HK-2 (cell line): ENCODE measurements at regions not wholly inside any gene's neighbourhood (a gene's known extent, or its start where the extent isn't known, plus 50 kb on each side); places are given as distances from the start of the nearest gene placed in this dataset.
"Not testable (repeated sequence)": the region's sequence is repeated elsewhere in the genome, so short reads cannot be mapped to it uniquely, and the experiment has no call there.

Experiments used
- DNase-seq: peaks from one replicate; pipeline ENCODE4 v3.0.0-alpha.2; 2018; ENCODE audit not compliant: unreplicated experiment

GRCh38 chr10:65778753-65779152 lies 1147.1 kb upstream of the LRRTM3 start:
- no peak for DNase-seq

DNA sequence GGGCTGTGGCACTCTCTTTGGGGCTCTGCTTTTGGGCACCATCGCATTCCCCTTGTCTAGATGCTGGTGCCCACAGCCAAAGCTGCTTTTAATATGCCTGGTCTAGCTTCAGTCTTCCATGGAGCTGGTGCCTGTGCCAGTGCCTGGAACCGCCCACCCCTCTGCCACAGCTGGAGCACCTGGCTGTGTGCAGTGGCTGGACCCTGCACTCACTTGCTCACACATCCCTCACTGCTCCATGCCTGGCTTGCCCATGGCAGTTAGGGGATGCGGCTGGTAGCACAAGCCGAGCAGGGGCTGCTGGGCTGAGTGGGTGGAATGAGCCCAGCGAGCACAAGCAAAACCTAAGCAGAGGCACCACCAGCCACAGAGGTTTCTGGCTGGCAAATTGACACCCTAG lies 1145.9 kb upstream of the LRRTM3 start:
- no peak for DNase-seq

DNA sequence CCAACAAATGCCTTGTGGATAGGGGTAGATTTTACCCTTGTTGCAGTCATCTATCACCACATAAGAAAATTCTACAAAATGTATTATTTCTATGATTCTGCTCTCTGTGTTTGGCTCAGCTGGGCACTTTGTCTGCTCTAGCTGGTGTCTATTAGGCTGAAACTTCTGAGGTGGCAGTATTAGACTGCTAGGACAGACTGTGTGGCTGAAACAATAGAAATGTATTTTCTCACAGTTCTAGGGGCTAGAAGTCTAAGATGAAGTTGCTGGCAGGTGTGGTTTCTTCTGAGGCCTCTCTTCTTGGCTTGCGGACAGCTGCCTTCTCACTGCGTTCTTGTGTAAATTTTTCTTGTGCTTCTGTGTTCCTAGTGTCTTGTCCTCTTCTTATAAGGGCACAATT lies 1139.6 kb upstream of the LRRTM3 start:
- no peak for DNase-seq

- no peak for DNase-seq
Measured at GRCh38 chr10:65787571-65787970, 1138.3 kb upstream of the LRRTM3 start.

DNA sequence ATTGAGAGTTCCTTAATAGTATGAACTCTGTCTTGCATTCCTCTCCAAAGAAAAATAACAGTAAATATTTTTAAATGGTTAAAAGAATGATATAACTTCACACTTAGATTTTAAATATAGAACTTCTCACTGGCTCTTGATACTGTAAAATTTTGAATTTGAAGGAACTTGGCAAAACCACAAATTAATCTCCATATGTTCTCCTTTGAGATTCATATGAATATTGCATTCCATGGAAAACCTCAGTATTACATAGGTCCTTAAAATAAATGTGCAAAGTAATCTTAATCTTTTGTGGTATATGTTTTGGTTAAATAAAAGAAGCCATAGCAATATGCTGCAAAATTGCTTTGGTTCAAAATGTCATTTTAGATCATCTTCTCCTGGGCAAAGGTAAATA lies 1137.6 kb upstream of the LRRTM3 start:
- DNase-seq: no peak

DNA sequence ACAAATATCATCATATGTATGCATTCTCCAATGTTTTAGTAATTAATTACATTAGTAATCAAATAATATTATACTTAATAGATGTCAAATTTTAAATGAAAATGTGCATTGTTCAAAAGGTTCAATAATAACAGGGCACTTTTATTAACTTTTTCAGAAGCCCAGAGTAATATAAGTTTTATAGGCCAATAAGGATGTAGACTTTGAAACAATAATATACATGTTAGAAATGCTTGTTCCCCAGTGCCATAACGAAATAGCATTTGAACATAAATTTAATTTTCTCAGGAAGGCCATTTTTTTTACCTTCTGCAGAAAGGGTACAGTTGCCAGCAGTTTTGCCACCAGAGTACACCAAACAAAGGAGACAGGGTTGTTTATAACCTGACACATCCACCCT lies 1133.9 kb upstream of the LRRTM3 start:
- DNase-seq: no peak

- DNase-seq: no peak
Measured at GRCh38 chr10:65793738-65794425, 1132.0 kb upstream of the LRRTM3 start.

DNA sequence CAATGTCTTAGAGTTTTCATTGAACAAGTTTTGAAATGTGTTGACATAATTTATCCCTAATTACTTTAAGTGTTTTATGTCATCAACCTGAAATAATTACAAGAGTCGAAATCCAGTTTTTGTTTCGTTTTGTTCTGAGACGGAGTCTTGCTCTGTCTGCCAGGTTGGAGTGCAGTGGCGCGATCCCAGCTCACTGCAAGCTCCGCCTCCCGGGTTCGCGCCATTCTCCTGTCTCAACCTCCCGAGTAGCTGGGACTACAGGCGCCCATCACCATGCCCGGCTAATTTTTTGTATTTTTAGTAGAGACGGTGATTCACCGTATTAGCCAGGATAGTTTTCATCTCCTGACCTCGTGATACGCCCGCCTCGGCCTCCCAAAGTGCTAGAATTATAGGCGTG lies 1131.0 kb upstream of the LRRTM3 start:
- DNase-seq: not testable (repeated sequence)

- no peak for DNase-seq
Measured at GRCh38 chr10:65796472-65796871, 1129.4 kb upstream of the LRRTM3 start.

GRCh38 chr10:65798133-65798532 lies 1127.7 kb upstream of the LRRTM3 start:
- no peak for DNase-seq

DNA sequence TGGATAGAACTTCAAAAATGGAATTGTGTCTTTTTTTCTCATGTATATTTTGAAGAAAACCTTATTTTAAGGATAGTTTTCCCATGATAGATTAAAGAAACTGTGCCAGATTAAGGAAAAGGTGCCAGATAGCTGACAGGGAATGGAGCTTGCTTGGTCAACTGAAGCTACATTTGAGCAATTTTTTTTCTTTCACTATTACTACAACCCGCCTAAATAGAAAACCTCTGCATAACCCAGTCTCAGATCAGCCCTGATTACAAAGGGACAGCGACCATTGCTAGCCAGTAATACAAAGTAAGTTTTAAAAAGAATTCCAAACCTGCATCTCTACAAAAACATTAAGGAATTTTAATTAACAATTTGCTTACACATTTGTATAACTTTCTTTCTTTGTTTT lies 1123.4 kb upstream of the LRRTM3 start:
- no peak for DNase-seq

DNA sequence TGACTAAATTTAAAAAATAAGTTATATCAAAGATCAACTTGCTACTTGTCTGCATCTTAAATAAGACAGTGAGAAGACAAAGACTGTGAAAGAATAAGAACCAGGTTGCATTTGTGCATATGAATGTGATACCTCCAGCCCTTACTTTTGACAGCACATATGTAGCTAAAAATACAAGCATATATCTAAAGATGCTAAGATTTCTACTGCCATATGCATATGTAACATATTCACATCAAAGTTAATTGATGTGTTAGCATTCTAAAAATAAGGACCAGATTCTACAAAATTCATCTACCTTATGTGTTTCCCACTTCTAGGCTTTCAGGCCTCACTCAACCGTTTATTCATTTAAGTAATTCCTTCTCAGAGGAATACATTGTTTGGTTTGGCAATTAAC lies 1120.3 kb upstream of the LRRTM3 start:
- DNase-seq: no peak

DNA sequence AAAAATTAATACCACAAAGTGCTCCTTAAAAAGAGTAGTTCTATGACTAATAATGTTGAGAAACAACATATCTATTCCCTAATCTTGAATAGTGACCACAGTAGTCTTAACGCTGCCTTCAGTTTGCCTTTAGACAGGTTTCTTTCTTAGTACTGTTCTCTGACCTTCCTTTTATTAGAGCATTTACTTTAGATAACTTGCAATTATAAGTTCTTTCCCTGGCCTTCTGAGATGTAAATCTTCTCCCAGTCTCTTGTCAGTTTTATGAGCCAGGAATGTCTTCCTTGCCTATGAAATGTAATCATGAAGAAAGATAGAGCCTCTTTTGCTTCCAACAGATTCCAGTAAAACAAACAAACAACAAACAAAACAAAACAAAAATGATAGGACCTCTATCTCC lies 1119.8 kb upstream of the LRRTM3 start:
- DNase-seq: no peak

- no peak for DNase-seq
Measured at GRCh38 chr10:65808687-65809333, 1117.0 kb upstream of the LRRTM3 start.

- DNase-seq: no peak
Measured at GRCh38 chr10:65811931-65812525, 1113.8 kb upstream of the LRRTM3 start.

- no peak for DNase-seq
Measured at GRCh38 chr10:65816536-65816935, 1109.3 kb upstream of the LRRTM3 start.

DNA sequence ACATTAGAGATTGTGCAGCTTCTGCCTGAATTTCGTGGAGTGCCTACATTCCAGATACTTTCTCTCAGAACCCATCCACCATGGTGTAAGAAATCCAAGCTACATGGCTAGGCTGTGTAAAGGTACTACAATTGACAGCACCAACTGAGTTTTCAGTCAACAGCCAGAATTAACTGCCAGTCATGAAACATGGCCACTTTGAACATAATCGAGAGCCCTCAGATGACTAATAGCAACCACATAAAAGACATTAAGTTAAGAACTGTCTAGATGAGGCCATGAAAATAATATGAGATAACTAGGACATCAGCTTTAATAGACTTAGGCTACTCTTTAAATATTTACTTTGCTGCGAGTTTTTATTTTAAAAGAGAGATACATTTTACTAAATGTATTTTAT lies 1106.8 kb upstream of the LRRTM3 start:
- no peak for DNase-seq

DNA sequence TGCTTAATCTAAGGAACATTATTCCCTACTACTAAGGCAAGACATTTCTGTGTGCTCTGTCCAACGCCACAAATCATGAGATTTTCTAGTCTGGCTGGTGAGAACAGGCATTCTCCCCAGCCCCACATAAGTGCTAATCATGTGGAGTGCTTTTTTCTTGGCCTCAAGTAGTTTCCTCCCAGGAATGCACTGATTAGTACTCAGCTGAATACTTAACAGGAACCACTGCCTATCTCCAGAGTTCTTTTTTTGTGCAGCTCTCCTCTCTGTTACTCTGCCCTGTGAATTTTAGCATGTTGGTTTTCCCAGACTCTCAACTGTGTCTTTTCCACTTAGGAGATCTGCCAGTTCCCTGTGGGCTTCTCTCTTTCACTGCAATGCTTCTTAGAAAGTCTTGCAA lies 1098.5 kb upstream of the LRRTM3 start:
- no peak for DNase-seq

- no peak for DNase-seq
Measured at GRCh38 chr10:65838811-65839210, 1087.0 kb upstream of the LRRTM3 start.

- no peak for DNase-seq
Measured at GRCh38 chr10:65843203-65843602, 1082.6 kb upstream of the LRRTM3 start.

DNA sequence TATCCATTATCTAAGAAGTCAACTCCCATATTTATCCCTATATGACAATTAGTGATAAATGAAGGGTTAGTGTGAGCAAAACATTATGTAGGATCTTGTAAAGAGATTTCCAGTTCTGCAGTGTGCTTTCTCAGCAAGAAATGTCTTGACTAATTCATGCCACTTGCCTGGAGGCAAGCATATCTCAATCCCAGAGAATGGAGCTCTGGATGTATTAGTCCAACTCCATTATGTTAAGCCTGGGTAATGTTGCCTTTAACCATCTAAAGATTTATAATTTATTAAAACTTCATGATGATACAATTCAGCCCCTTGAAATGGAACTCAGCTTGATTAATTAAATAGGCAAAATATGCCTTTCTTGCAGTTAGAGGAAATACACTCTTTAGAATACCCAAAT lies 1079.9 kb upstream of the LRRTM3 start:
- no peak for DNase-seq

DNA sequence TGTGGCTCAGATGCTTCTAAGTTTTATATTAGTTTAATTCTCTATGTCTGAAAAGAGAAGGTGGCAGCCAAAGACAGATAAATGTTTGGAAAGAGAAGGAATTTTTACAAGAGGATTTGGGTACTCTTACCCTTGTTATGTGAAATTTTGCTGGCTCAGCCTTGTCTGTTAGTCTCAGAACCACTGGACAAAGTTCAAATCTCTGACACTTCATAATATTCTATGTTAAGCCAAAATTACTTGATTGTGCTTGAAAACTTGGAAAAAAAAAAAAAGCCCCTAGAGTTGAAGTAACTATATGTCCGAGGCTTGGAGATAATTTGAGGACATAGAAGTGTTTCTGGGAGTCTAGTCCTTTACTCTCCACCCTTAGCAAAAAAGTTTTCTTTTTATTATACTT lies 1079.3 kb upstream of the LRRTM3 start:
- no peak for DNase-seq

GRCh38 chr10:65846949-65847348 lies 1078.9 kb upstream of the LRRTM3 start:
- DNase-seq: no peak
